ENCODE measurements at regions not wholly inside any gene's neighbourhood (a gene's known extent, or its start where the extent isn't known, plus 50 kb on each side); places are given as distances from the start of the nearest gene placed in this dataset.

DNA sequence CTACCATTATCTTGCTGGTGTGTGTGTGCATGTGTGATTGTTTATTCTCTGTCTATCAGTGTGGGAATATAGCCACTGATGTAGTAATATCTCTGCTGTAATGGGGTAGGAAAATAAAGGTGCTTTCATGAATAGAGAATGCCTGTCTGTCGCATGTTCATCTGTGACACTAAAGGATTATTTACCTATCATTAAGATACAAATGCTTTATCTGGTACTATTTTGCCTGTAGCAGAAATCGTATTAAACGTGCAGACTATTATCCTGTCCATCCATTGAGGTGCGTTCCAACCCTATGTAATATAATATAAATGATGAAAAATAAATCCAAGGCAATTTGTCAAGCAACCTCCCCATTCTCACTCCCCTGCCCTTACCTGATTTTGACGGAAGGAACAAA is 1215.1 kb downstream of the BCL11B start:
- Histone ChIP-seq H3K4me1 (no peaks in the 10 kb centered on the region), H3K27ac (no peak overlapping the region), H3K36me3 (ENCODE audit: control insufficient read depth, insufficient read depth, low read length) (no peaks in the 10 kb centered on the region), H3K9ac (no peak overlapping the region), H3K79me2 (no peaks in the 10 kb centered on the region), H2AFZ (no peak overlapping the region), H3K9me3 (ENCODE audit: control insufficient read depth, low read length) (no peaks in the 10 kb centered on the region), H3K4me3 (ENCODE audit: low read depth, low read length) (no peak overlapping the region), H3K27me3 (ENCODE audit: control insufficient read depth, insufficient read depth, low read length) (no peaks in the 10 kb centered on the region), H3K4me2 (ENCODE audit: low read length) (no peak overlapping the region)
- TF ChIP-seq, protein P1, sequence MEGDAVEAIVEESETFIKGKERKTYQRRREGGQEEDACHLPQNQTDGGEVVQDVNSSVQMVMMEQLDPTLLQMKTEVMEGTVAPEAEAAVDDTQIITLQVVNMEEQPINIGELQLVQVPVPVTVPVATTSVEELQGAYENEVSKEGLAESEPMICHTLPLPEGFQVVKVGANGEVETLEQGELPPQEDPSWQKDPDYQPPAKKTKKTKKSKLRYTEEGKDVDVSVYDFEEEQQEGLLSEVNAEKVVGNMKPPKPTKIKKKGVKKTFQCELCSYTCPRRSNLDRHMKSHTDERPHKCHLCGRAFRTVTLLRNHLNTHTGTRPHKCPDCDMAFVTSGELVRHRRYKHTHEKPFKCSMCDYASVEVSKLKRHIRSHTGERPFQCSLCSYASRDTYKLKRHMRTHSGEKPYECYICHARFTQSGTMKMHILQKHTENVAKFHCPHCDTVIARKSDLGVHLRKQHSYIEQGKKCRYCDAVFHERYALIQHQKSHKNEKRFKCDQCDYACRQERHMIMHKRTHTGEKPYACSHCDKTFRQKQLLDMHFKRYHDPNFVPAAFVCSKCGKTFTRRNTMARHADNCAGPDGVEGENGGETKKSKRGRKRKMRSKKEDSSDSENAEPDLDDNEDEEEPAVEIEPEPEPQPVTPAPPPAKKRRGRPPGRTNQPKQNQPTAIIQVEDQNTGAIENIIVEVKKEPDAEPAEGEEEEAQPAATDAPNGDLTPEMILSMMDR (IDR thresholded peaks at IDR 0.05), result no peak

DNA sequence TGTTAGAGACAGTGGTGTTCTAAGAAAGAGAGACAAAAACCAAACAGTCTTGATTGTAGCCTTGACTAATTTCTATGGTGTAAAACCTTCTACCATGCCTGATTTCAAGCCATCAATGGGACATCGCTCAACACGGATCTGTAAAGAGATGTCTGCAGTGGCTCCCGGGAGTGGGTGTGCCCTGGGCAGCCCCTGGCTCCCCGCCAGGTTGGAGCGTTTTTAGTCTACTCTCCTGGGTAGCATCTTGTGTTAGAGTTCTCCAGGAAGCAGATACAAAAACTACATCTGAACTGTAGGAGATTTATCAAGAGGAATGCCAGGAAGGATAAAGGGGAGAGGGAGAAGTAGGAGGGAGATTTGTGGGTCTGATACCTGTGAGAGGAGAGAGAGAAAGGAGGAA is 1212.9 kb downstream of the BCL11B start:
- no peak overlapping the region for H3K9ac ChIP-seq
- H3K9me3 ChIP-seq (ENCODE audit: control insufficient read depth, low read length), result no peaks in the 10 kb centered on the region
- TF ChIP-seq, protein P1 (IDR thresholded peaks at IDR 0.05), result no peak
- H3K4me1 ChIP-seq, result no peaks in the 10 kb centered on the region
- no peak overlapping the region for H3K4me2 ChIP-seq (ENCODE audit: low read length)
- H3K27ac ChIP-seq, result no peak overlapping the region
- H3K27me3 ChIP-seq (ENCODE audit: control insufficient read depth, insufficient read depth, low read length), result no peaks in the 10 kb centered on the region
- H3K4me3 ChIP-seq (ENCODE audit: low read depth, low read length), result no peak overlapping the region
- H2AFZ ChIP-seq, result no peak overlapping the region
- no peaks in the 10 kb centered on the region for H3K79me2 ChIP-seq
- H3K36me3 ChIP-seq (ENCODE audit: control insufficient read depth, insufficient read depth, low read length), result no peaks in the 10 kb centered on the region

DNA sequence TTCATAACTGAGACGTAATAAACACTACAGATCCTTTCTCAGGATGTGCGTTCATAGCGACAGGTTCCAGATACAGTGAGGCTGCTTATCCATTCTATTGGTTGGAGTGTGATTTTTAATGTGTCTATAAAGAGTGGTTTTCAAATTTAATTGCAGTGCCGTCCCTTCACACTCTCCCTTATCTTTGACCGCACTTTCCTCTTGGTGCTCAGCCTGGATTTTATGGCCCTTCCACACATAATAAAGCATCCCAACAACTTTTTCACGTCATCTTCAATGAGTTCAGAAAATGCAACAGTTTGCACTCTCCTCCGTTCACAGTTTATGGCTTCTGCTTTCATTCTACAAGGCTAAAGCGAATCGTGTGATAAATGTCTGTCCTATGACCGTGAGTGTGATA is 1209.9 kb downstream of the BCL11B start:
- no peak overlapping the region for H3K9ac ChIP-seq
- no peaks in the 10 kb centered on the region for H3K4me1 ChIP-seq
- H3K27ac ChIP-seq, result no peak overlapping the region
- H3K4me3 ChIP-seq (ENCODE audit: low read depth, low read length), result no peak overlapping the region
- H3K79me2 ChIP-seq, result no peaks in the 10 kb centered on the region
- no peak overlapping the region for H2AFZ ChIP-seq
- no peaks in the 10 kb centered on the region for H3K9me3 ChIP-seq (ENCODE audit: control insufficient read depth, low read length)
- TF ChIP-seq, protein P1 (IDR thresholded peaks at IDR 0.05), result no peak
- no peak overlapping the region for H3K4me2 ChIP-seq (ENCODE audit: low read length)
- no peaks in the 10 kb centered on the region for H3K27me3 ChIP-seq (ENCODE audit: control insufficient read depth, insufficient read depth, low read length)
- no peaks in the 10 kb centered on the region for H3K36me3 ChIP-seq (ENCODE audit: control insufficient read depth, insufficient read depth, low read length)

DNA sequence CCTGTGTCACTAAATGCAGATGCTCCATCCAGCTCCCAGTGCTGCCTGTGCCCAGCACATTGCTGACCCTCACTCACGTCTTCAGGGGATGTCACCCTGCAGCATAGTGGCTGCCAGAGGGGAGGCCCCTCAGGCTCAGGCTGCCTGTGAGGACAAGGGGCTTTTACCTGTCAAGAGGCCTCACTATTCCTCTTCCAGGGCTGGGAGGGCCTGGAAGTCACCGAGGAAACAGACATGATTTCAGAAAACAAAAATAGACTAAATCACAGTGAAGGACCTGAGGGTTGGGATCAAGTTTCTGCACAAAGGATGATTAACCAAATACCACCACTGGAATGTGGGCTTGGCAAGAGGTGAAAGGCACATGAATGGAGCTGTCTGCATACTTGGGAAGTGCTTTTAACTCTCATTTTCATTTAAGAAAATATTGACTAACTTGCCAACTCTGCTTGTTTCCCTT is 1202.3 kb downstream of the BCL11B start:
- H3K27ac ChIP-seq, result no peak overlapping the region
- H3K4me3 ChIP-seq (ENCODE audit: low read depth, low read length), result no peak overlapping the region
- no peaks in the 10 kb centered on the region for H3K9me3 ChIP-seq (ENCODE audit: control insufficient read depth, low read length)
- no peak overlapping the region for H2AFZ ChIP-seq
- no peaks in the 10 kb centered on the region for H3K27me3 ChIP-seq (ENCODE audit: control insufficient read depth, insufficient read depth, low read length)
- H3K4me1 ChIP-seq, result no peaks in the 10 kb centered on the region
- H3K36me3 ChIP-seq (ENCODE audit: control insufficient read depth, insufficient read depth, low read length), result no peaks in the 10 kb centered on the region
- no peak overlapping the region for H3K9ac ChIP-seq
- no peaks in the 10 kb centered on the region for H3K79me2 ChIP-seq
- TF ChIP-seq, protein P1 (IDR thresholded peaks at IDR 0.05), result no peak
- H3K4me2 ChIP-seq (ENCODE audit: low read length), result no peak overlapping the region

DNA sequence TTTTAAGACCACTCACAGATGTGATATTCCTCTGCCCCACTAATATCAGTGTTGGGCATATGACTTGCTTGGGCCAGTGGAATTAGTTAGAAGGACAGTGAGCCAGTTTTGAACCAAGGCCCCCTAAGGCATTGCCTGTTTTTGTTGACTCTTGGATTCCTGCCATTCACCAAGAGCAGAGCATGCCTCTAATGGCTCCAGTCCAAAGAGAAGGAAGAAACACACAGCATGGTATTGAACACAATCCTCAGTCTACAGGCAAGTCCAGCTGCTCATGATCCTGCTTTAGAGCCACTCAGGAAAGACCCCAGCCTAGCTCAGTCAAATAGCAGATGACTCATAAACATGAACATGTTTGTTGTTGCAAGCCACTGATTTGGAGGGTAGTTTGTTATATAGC is 1201.5 kb downstream of the BCL11B start:
- Histone ChIP-seq H3K9ac (no peak overlapping the region), H3K4me3 (ENCODE audit: low read depth, low read length) (no peak overlapping the region), H3K79me2 (no peaks in the 10 kb centered on the region), H3K4me2 (ENCODE audit: low read length) (no peak overlapping the region), H3K36me3 (ENCODE audit: control insufficient read depth, insufficient read depth, low read length) (no peaks in the 10 kb centered on the region), H3K27me3 (ENCODE audit: control insufficient read depth, insufficient read depth, low read length) (no peaks in the 10 kb centered on the region), H2AFZ (no peak overlapping the region), H3K4me1 (no peaks in the 10 kb centered on the region), H3K9me3 (ENCODE audit: control insufficient read depth, low read length) (no peaks in the 10 kb centered on the region), H3K27ac (no peak overlapping the region)
- TF ChIP-seq, protein P1 (IDR thresholded peaks at IDR 0.05), result no peak
